Stimulated activated CD8-positive, alpha-beta memory T cell treated with anti-CD3 and anti-CD28 coated beads, Interleukin-12 subunit alpha, Interleukin-12 subunit beta, amount 100 ng/mL, for 24 hours (primary cell): ENCODE measurements at regions not wholly inside any gene's neighbourhood (a gene's known extent, or its start where the extent isn't known, plus 50 kb on each side); places are given as distances from the start of the nearest gene placed in this dataset.
"Not testable (repeated sequence)": the region's sequence is repeated elsewhere in the genome, so short reads cannot be mapped to it uniquely, and the experiment has no call there.

Experiments
- DNase-seq: peaks from one replicate; pipeline ENCODE4 v3.0.0-alpha.2; 2020; ENCODE audit errors: extremely low read depth

GRCh38 chr13:72586518-72586917, 140.9 kb downstream of the MZT1 start:
- DNase-seq, result no peak

- DNase-seq, result no peak
These were observed 142.2 kb downstream of the MZT1 start for GRCh38 chr13:72585254-72585653.

DNA sequence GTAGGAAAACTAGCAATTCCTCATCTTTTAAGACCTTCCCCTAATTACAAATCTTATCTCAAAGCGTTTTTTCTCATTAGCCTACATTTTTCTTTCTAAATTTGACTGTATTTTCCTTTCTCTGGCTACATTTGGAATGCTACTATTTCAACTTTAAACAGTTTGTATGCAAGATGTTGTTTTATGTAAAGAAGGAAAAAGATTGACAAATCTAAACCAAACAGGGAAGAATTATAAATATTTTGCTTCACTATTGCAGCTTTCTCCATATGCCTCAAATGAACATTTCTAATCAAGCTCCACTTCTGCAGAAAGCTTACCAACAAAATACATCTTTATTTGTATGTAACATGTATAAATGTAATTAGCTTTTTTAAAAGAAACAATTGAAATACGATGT, 156.2 kb downstream of the MZT1 start:
- no peak for DNase-seq

DNA sequence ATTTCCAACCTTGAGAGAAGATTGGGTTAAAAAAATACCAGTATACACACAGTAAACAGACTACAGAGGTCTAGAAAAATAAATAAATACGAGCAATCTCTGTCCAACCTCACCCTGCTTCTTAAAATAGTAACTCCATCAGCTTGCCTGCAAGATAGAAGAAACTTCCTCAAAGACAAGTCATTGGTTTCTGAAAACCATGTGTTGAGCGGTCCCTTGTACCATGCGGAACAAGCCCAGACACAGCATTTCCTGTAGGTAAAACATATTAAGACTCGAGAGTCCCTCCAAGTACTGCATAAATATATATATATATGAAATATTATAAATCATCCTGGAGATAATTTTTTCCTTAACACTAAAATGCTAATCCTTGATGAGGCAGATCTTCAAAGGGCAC, 157.4 kb downstream of the MZT1 start:
- DNase-seq, result no peak

- no peak for DNase-seq
These were observed 159.9 kb downstream of the MZT1 start for GRCh38 chr13:72567566-72567965.

- no peak for DNase-seq
These were observed 160.9 kb downstream of the MZT1 start for GRCh38 chr13:72566526-72566925.

- DNase-seq, result no peak
These were observed 161.5 kb downstream of the MZT1 start for GRCh38 chr13:72565893-72566292.

- DNase-seq, result no peak
These were observed 164.7 kb downstream of the MZT1 start for GRCh38 chr13:72562686-72563085.

DNA sequence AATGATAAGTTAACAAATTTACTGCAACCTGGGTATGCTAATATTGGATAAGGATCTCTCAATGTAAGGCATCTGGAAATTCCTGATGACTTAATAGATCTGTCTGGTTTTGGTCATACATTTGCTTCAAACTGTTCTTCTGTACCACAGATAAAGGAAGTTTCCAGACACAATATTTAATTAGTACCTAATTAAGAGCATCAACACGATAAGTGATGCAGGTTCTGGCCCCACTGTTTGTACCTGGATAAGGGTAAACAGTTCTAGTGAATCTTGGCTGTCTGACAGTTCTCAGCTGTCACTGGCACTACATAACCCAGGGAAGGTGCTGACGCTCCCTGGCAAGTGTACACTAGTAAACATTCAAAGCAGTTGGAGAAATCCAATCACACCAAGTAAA, 165.6 kb downstream of the MZT1 start:
- no peak for DNase-seq

DNA sequence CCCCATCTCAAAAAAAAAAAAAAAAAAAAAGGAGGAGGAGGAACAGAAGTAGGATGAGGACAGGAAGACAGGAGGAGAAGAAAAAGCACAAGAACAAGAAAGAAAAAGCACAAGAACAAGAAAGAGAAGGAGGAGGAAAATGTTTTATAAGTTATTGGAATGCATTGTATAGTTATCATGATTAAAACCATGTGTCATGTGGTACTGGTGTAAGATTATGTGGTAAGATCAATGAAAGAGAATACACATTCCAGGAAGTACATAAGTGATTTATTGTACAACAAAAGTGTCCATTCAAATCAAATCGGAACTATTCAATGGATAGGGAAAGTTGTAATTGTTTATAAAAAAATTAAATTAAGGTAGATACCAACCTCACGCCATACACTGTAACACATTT, 167.7 kb downstream of the MZT1 start:
- no peak for DNase-seq

GRCh38 chr13:72556945-72557344, 170.5 kb downstream of the MZT1 start:
- DNase-seq, result no peak

DNA sequence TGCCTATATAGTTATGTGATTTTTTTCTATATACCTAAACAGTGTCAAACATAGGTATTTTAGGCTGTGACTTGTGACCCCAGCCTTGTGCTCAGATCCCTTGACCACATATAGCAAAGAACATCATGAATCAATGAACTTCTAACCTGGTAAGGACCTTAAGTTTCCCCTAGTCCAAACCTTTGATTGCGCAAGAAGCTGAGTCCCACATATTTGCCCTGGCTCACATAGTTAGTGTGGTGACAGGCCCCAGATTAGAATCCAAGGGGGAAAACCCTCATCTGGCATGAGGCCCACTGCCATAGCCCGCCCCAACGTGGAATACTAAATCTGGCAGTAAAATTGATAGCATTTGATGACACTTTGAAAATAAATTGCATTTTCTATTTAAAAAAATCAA, 171.8 kb downstream of the MZT1 start:
- DNase-seq, result no peak

- no peak for DNase-seq
These were observed 174.7 kb downstream of the MZT1 start for GRCh38 chr13:72552731-72553130.

- not testable (repeated sequence) for DNase-seq
These were observed 181.5 kb downstream of the MZT1 start for GRCh38 chr13:72545895-72546294.

- DNase-seq, result no peak
These were observed 182.3 kb downstream of the MZT1 start for GRCh38 chr13:72545030-72545719.

DNA sequence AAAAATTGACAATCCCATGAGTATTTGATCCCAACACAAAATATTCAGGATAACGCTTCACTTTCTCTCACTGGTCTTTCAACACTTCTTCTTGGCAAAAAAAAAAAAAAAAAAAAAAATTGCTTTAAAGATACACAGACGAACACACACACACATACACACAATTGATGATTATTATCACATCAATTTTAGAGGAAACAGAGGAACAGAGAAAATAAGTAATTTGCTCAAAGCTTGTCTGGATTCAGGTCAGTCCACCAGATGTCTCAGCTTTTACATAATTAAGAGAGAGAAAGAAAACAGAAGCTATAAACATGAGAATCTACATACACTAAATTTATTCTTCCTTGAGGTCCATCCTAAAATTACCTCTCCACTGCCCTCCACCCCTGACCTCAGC, 183.4 kb downstream of the MZT1 start:
- no peak for DNase-seq

GRCh38 chr13:72542241-72542640, 185.2 kb downstream of the MZT1 start:
- DNase-seq, result no peak

GRCh38 chr13:72541674-72542073, 185.8 kb downstream of the MZT1 start:
- no peak for DNase-seq

- DNase-seq, result no peak
These were observed 186.5 kb downstream of the MZT1 start for GRCh38 chr13:72540881-72541280.

GRCh38 chr13:72539925-72540324, 187.5 kb downstream of the MZT1 start:
- DNase-seq, result no peak

DNA sequence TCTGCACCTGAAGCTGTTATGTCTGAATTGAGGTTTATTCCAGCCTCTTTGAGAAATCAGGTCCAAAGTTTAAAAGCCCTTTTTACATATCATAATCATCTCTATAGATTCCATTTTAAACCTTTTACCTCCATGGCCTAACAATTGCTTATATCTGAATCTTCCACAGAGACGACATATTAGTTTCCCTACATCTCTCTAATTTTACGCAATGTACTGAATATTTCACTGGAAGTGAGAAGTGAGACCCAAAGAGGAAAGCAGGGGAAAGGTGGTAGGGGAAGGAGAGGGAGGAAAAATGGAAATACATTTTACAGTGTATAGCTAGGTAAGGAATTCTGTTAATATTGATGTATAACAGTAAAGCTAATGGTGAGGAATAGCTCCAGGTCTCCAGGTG, 189.6 kb downstream of the MZT1 start:
- no peak for DNase-seq

DNA sequence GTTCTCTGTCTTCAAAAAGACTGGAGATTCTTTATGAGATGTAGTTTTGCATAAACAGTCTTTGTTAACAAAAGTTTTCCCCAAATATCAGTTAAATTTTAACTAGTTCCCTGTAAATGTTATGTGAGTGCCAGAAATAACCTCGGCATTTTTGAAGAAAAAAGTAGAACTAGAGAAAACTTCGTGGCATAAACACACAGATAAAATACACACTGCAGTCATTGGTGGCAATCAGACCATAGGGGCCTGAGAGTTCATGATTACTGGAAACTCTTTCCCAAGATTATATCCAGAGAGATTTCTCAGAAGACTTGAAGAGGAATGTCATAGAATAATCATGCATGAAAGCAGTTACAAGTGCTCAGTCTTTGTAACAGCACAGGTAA, 190.0 kb downstream of the MZT1 start:
- DNase-seq, result no peak

GRCh38 chr13:72536714-72537394, 190.6 kb downstream of the MZT1 start:
- DNase-seq, result no peak
